ENCODE measurements at regions not wholly inside any gene's neighbourhood (a gene's known extent, or its start where the extent isn't known, plus 50 kb on each side); places are given as distances from the start of the nearest gene placed in this dataset.

DNA sequence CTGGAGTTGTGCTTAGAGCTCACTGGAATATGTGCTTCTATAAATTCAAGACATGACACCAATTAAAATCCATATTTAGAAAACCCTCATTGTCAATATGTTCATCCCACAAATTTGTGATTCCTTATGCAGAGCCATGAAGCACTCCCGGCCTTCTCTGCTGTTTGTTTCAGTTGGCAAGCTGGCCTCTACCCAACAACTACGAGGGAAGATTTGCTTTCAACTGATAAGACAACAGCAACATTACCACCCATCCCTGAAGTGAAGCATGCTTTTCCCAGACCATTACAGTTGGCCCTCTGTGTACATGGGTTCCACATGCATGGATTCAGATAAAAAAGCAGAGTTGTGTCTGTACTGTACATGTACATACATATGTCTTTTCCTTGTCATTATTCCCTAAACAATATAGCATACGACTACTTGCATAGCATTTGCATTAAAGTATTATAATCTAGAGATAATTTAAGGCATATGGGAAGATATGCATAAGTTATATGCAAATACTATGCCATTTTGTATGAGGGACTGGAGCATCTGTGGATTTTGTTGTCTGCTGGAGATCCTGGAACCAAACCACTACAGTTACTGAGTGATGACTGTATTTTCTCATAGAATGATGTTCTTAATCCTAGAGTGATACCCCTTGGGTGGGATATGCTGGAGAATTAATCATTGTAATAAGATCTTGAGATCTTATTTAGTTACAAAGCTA is 77.6 kb upstream of the MC2R start:
- no peak for TF ChIP-seq EZH2phosphoT487 (IDR thresholded peaks at IDR 0.05; ENCODE audit: borderline replicate concordance, low read depth)
- TF ChIP-seq, protein P1, sequence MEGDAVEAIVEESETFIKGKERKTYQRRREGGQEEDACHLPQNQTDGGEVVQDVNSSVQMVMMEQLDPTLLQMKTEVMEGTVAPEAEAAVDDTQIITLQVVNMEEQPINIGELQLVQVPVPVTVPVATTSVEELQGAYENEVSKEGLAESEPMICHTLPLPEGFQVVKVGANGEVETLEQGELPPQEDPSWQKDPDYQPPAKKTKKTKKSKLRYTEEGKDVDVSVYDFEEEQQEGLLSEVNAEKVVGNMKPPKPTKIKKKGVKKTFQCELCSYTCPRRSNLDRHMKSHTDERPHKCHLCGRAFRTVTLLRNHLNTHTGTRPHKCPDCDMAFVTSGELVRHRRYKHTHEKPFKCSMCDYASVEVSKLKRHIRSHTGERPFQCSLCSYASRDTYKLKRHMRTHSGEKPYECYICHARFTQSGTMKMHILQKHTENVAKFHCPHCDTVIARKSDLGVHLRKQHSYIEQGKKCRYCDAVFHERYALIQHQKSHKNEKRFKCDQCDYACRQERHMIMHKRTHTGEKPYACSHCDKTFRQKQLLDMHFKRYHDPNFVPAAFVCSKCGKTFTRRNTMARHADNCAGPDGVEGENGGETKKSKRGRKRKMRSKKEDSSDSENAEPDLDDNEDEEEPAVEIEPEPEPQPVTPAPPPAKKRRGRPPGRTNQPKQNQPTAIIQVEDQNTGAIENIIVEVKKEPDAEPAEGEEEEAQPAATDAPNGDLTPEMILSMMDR (IDR thresholded peaks at IDR 0.05): no peak
- no peak for TF ChIP-seq GABPA (IDR thresholded peaks at IDR 0.05; ENCODE audit: low read depth)
- TF ChIP-seq YY1 (IDR thresholded peaks at IDR 0.05; ENCODE audit: low read depth): no peak
- no peak for TF ChIP-seq EP300 (IDR thresholded peaks at IDR 0.05; ENCODE audit: borderline replicate concordance in 1 of 2, low read depth in 1 of 2, low read length in 1 of 2)
- no peak for TF ChIP-seq MEF2A (IDR thresholded peaks at IDR 0.05; ENCODE audit: borderline replicate concordance, low read depth)
- no peak for TF ChIP-seq NRF1 (IDR thresholded peaks at IDR 0.05; ENCODE audit: low read depth, low read length)
- no peak for TF ChIP-seq POLR2AphosphoS5 (IDR thresholded peaks at IDR 0.05; ENCODE audit: low read depth, low read length)

Measured in SK-N-SH (cell line).